22Rv1 (cell line): ENCODE measurements at regions not wholly inside any gene's neighbourhood (a gene's known extent, or its start where the extent isn't known, plus 50 kb on each side); places are given as distances from the start of the nearest gene placed in this dataset.

ENCODE experiments used
- ZFX ChIP-seq: fragments of 450-650 bp; IDR thresholded peaks from 2 replicates; pipeline ENCODE4 v1.6.1; 2017; ENCODE audit warnings: antibody characterized with exemption, borderline replicate concordance
- TF ChIP-seq, protein P1 (sequence below): fragments of 450-650 bp; IDR thresholded peaks from 2 replicates; pipeline ENCODE4 v1.5.1; 2017; ENCODE audit warnings: mild to moderate bottlenecking

DNA sequence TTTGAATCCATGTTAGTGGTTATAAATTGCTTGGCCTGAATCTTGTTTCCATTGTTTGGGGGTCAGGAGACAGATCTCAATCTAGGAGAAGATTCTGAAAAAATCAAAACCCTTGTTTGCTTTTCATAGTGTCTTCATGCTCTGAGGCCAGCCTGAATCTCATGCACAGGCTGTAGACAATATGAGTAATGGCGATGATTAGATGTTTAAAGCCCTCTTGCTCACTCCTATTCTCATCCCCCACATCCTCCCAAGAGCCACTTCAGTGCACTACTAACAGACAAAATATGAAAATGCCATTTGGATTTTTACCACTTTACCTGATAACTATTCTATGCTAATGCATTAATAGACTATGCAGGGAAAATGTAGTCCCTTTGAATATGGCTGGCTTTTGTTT is 129.4 kb downstream of the NUDT12 start:
- TF ChIP-seq, protein P1, sequence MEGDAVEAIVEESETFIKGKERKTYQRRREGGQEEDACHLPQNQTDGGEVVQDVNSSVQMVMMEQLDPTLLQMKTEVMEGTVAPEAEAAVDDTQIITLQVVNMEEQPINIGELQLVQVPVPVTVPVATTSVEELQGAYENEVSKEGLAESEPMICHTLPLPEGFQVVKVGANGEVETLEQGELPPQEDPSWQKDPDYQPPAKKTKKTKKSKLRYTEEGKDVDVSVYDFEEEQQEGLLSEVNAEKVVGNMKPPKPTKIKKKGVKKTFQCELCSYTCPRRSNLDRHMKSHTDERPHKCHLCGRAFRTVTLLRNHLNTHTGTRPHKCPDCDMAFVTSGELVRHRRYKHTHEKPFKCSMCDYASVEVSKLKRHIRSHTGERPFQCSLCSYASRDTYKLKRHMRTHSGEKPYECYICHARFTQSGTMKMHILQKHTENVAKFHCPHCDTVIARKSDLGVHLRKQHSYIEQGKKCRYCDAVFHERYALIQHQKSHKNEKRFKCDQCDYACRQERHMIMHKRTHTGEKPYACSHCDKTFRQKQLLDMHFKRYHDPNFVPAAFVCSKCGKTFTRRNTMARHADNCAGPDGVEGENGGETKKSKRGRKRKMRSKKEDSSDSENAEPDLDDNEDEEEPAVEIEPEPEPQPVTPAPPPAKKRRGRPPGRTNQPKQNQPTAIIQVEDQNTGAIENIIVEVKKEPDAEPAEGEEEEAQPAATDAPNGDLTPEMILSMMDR = no peak
- TF ChIP-seq ZFX = no peak
